Liver (tissue), 8 donors: ENCODE measurements at regions not wholly inside any gene's neighbourhood (a gene's known extent, or its start where the extent isn't known, plus 50 kb on each side); places are given as distances from the start of the nearest gene placed in this dataset.
"Not testable (repeated sequence)": the region's sequence is repeated elsewhere in the genome, so short reads cannot be mapped to it uniquely, and the experiment has no call there.

Source experiments
- DNase-seq: peaks from one replicate; pipeline ENCODE4 v3.0.0-alpha.2; 2017; ENCODE audit warnings: low spot score
- H3K27ac ChIP-seq, 2 donors: one replicate each; pipeline ENCODE4 v1.7.0; 2013; ENCODE audit warnings: inconsistent platforms in 2 of 2, low read length in 2 of 2, control low read depth in 1 of 2, low read depth in 1 of 2, mild to moderate bottlenecking in 1 of 2
- H3K27me3 ChIP-seq, 4 donors: one replicate each; pipeline versions ENCODE4 v1.6.1 to v1.7.0; 2013; ENCODE audit warnings: low read length in 3 of 4, inconsistent platforms in 1 of 4, mild to moderate bottlenecking in 1 of 4, moderate library complexity in 1 of 4; ENCODE audit not compliant: control insufficient read depth in 4 of 4, insufficient read depth in 4 of 4
- H3K36me3 ChIP-seq, 4 donors: one replicate each; pipeline versions ENCODE4 v1.6.1 to v1.7.0; 2013; ENCODE audit warnings: low read length in 3 of 4, mild to moderate bottlenecking in 3 of 4, low read depth in 1 of 4, moderate library complexity in 1 of 4; ENCODE audit not compliant: control insufficient read depth in 4 of 4, insufficient read depth in 3 of 4
- H3K4me1 ChIP-seq, 4 donors: one replicate each; pipeline versions ENCODE4 v1.6.1 to v1.7.0; 2013; ENCODE audit warnings: low read length in 3 of 4, mild to moderate bottlenecking in 3 of 4, moderate library complexity in 1 of 4; ENCODE audit not compliant: control insufficient read depth in 4 of 4, insufficient read depth in 4 of 4
- H3K4me3 ChIP-seq, 3 donors: one replicate each; pipeline versions ENCODE4 v1.6.1 to v1.7.0; 2013; ENCODE audit warnings: low read length in 3 of 3, control low read depth in 1 of 3, low read depth in 1 of 3, mild to moderate bottlenecking in 1 of 3
- H3K9ac ChIP-seq, 2 donors: one replicate each; pipeline ENCODE4 v1.7.0; 2013; ENCODE audit warnings: low read length in 2 of 2, mild to moderate bottlenecking in 2 of 2, moderate library complexity in 2 of 2, control low read depth in 1 of 2, low read depth in 1 of 2
- H3K9me3 ChIP-seq, 4 donors: one replicate each; pipeline versions ENCODE4 v1.6.1 to v1.7.0; 2013; ENCODE audit warnings: low read length in 3 of 4; ENCODE audit not compliant: control insufficient read depth in 4 of 4
- ATF3 ChIP-seq: IDR thresholded peaks from 2 replicates; pipeline ENCODE4 v1.6.1; 2016; ENCODE audit warnings: antibody characterized with exemption
- GABPA ChIP-seq, 2 donors: IDR thresholded peaks in 1 of 2; conservative IDR thresholded peaks in 1 of 2; 2 replicates each; pipeline ENCODE4 v1.6.1; 2016; ENCODE audit warnings: antibody characterized with exemption in 2 of 2, mild to moderate bottlenecking in 1 of 2, moderate library complexity in 1 of 2
- HNF4G ChIP-seq: IDR thresholded peaks from 2 replicates; pipeline ENCODE4 v1.6.1; 2016; ENCODE audit warnings: antibody characterized with exemption
- JUND ChIP-seq, 2 donors: IDR thresholded peaks; 2 replicates each; pipeline ENCODE4 v1.6.1; 2016; ENCODE audit warnings: antibody characterized with exemption in 2 of 2
- RXRA ChIP-seq, 2 donors: IDR thresholded peaks; 2 replicates each; pipeline ENCODE4 v1.6.1; 2017 to 2018; ENCODE audit warnings: antibody characterized with exemption in 2 of 2, mild to moderate bottlenecking in 1 of 2
- SP1 ChIP-seq: IDR thresholded peaks from 2 replicates; pipeline ENCODE4 v1.6.1; 2018; ENCODE audit warnings: antibody characterized with exemption, mild to moderate bottlenecking
- YY1 ChIP-seq: IDR thresholded peaks from 2 replicates; pipeline ENCODE4 v1.6.1; 2016; ENCODE audit warnings: antibody characterized with exemption, mild to moderate bottlenecking
- WGBS: extraction: QIAGEN DNeasy Blood & Tissue Kit; methylation state at CpG from one replicate; pipeline ENCODE4 v1.1.7; 2013; 5-methylcytosine and 5-hydroxymethylcytosine counted together
- TF ChIP-seq, protein P1 (sequence below): IDR thresholded peaks from 2 replicates; pipeline ENCODE4 v1.6.1; 2016; ENCODE audit warnings: antibody characterized with exemption, mild to moderate bottlenecking
- TF ChIP-seq, protein P2 (sequence below): IDR thresholded peaks from 2 replicates; pipeline ENCODE4 v1.6.1; 2016; ENCODE audit warnings: antibody characterized with exemption
- TF ChIP-seq, protein P3 (sequence below): fragments of 150-350 bp; IDR thresholded peaks from 2 replicates; pipeline ENCODE4 v1.5.1; 2017; ENCODE audit warnings: improper control_type of control experiment, low read depth, low read length; ENCODE audit not compliant: missing input control
- TF ChIP-seq, protein P4 (sequence below): IDR thresholded peaks from 2 replicates; pipeline ENCODE4 v1.6.1; 2016; ENCODE audit warnings: antibody characterized with exemption
- donor health status: healthy.
- donor health status: healthy.
- donor health status: healthy.
- donor health status: healthy.
- donor health status: healthy.

GRCh38 chr6:163698086-163698485 lies 283.6 kb downstream of the QKI start:
- WGBS, result 77% methylated on average over 3 of the region's 3 CpGs
- H3K9ac ChIP-seq, result no peak overlapping the region
- H3K27ac ChIP-seq, result no peak overlapping the region
- peaks cover 0 to 10% (median 5%) of the 10 kb centered on the region in 4 donors for H3K4me1 ChIP-seq
- no peaks in the 10 kb centered on the region for H3K27me3 ChIP-seq
- no peaks in the 10 kb centered on the region for H3K9me3 ChIP-seq
- H3K36me3 ChIP-seq, result no peaks in the 10 kb centered on the region
- H3K4me3 ChIP-seq, result no peak overlapping the region
- DNase-seq, result no peak
- TF ChIP-seq, protein P1, sequence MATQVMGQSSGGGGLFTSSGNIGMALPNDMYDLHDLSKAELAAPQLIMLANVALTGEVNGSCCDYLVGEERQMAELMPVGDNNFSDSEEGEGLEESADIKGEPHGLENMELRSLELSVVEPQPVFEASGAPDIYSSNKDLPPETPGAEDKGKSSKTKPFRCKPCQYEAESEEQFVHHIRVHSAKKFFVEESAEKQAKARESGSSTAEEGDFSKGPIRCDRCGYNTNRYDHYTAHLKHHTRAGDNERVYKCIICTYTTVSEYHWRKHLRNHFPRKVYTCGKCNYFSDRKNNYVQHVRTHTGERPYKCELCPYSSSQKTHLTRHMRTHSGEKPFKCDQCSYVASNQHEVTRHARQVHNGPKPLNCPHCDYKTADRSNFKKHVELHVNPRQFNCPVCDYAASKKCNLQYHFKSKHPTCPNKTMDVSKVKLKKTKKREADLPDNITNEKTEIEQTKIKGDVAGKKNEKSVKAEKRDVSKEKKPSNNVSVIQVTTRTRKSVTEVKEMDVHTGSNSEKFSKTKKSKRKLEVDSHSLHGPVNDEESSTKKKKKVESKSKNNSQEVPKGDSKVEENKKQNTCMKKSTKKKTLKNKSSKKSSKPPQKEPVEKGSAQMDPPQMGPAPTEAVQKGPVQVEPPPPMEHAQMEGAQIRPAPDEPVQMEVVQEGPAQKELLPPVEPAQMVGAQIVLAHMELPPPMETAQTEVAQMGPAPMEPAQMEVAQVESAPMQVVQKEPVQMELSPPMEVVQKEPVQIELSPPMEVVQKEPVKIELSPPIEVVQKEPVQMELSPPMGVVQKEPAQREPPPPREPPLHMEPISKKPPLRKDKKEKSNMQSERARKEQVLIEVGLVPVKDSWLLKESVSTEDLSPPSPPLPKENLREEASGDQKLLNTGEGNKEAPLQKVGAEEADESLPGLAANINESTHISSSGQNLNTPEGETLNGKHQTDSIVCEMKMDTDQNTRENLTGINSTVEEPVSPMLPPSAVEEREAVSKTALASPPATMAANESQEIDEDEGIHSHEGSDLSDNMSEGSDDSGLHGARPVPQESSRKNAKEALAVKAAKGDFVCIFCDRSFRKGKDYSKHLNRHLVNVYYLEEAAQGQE, result no peak
- TF ChIP-seq HNF4G (no peak), JUND (IDR thresholded peaks at IDR 0.05) (no peak), YY1 (no peak), RXRA (IDR thresholded peaks at IDR 0.05) (no peak), GABPA (IDR thresholded peaks at IDR 0.05 in 1 of 2, conservative IDR thresholded peaks at IDR 0.05 in 1 of 2) (no peak), SP1 (no peak), ATF3 (no peak)
- TF ChIP-seq, protein P2, sequence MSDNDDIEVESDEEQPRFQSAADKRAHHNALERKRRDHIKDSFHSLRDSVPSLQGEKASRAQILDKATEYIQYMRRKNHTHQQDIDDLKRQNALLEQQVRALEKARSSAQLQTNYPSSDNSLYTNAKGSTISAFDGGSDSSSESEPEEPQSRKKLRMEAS, result no peak
- TF ChIP-seq, protein P3, sequence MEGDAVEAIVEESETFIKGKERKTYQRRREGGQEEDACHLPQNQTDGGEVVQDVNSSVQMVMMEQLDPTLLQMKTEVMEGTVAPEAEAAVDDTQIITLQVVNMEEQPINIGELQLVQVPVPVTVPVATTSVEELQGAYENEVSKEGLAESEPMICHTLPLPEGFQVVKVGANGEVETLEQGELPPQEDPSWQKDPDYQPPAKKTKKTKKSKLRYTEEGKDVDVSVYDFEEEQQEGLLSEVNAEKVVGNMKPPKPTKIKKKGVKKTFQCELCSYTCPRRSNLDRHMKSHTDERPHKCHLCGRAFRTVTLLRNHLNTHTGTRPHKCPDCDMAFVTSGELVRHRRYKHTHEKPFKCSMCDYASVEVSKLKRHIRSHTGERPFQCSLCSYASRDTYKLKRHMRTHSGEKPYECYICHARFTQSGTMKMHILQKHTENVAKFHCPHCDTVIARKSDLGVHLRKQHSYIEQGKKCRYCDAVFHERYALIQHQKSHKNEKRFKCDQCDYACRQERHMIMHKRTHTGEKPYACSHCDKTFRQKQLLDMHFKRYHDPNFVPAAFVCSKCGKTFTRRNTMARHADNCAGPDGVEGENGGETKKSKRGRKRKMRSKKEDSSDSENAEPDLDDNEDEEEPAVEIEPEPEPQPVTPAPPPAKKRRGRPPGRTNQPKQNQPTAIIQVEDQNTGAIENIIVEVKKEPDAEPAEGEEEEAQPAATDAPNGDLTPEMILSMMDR, result no peak
- TF ChIP-seq, protein P4, sequence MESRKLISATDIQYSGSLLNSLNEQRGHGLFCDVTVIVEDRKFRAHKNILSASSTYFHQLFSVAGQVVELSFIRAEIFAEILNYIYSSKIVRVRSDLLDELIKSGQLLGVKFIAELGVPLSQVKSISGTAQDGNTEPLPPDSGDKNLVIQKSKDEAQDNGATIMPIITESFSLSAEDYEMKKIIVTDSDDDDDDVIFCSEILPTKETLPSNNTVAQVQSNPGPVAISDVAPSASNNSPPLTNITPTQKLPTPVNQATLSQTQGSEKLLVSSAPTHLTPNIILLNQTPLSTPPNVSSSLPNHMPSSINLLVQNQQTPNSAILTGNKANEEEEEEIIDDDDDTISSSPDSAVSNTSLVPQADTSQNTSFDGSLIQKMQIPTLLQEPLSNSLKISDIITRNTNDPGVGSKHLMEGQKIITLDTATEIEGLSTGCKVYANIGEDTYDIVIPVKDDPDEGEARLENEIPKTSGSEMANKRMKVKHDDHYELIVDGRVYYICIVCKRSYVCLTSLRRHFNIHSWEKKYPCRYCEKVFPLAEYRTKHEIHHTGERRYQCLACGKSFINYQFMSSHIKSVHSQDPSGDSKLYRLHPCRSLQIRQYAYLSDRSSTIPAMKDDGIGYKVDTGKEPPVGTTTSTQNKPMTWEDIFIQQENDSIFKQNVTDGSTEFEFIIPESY, result no peak

GRCh38 chr6:163696311-163696710 lies 281.8 kb downstream of the QKI start:
- H3K9me3 ChIP-seq, H3K27ac ChIP-seq, DNase-seq, H3K9ac ChIP-seq, H3K4me3 ChIP-seq, H3K27me3 ChIP-seq, H3K36me3 ChIP-seq: not testable (repeated sequence)
- 73% methylated on average over 4 of the region's 4 CpGs for WGBS
- peaks cover 0 to 10% (median 5%) of the 10 kb centered on the region in 4 donors for H3K4me1 ChIP-seq
